H9 (cell line): ENCODE measurements at regions not wholly inside any gene's neighbourhood (a gene's known extent, or its start where the extent isn't known, plus 50 kb on each side); places are given as distances from the start of the nearest gene placed in this dataset.
A peak's percentile ranks its signal among the peaks of the same experiment; 100 is the strongest.
"Not testable (repeated sequence)": the region's sequence is repeated elsewhere in the genome, so short reads cannot be mapped to it uniquely, and the experiment has no call there.

Source experiments
- DNase-seq: peaks from one replicate; pipeline ENCODE4 v3.0.0-alpha.2; 2017
- H2AFZ ChIP-seq: one replicate; pipeline ENCODE4 v1.6.1; 2013; ENCODE audit warnings: mild to moderate bottlenecking, low read length, control low read depth, moderate library complexity
- H2AK5ac ChIP-seq: 2 replicates; pipeline ENCODE4 v1.6.1; 2013; ENCODE audit warnings: low read length, control low read depth, mixed read lengths; ENCODE audit not compliant: insufficient read length
- H2BK120ac ChIP-seq: one replicate; pipeline ENCODE4 v1.6.1; 2013; ENCODE audit warnings: low read depth, mild to moderate bottlenecking, low read length, control low read depth, inconsistent platforms; ENCODE audit not compliant: poor library complexity, severe bottlenecking
- H2BK12ac ChIP-seq: 2 replicates; pipeline ENCODE4 v1.6.1; 2013; ENCODE audit warnings: low read length, control low read depth, mixed read lengths, low read depth; ENCODE audit not compliant: insufficient read length
- H2BK15ac ChIP-seq: 2 replicates; pipeline ENCODE4 v1.6.1; 2013; ENCODE audit warnings: low read depth, low read length, control low read depth
- H2BK20ac ChIP-seq: one replicate; pipeline ENCODE4 v1.6.1; 2013; ENCODE audit warnings: low read depth, mild to moderate bottlenecking, low read length, control low read depth, inconsistent platforms; ENCODE audit not compliant: poor library complexity, severe bottlenecking
- H2BK5ac ChIP-seq: 2 replicates; pipeline ENCODE4 v1.6.1; 2013; ENCODE audit warnings: low read length, control low read depth, mixed read lengths; ENCODE audit not compliant: insufficient read length
- H3K14ac ChIP-seq: 2 replicates; pipeline ENCODE4 v1.6.1; 2013; ENCODE audit warnings: low read length, control low read depth; ENCODE audit not compliant: insufficient read depth
- H3K18ac ChIP-seq: 2 replicates; pipeline ENCODE4 v1.6.1; 2013; ENCODE audit warnings: low read depth, mild to moderate bottlenecking, mixed read lengths, low read length, control low read depth; ENCODE audit not compliant: insufficient read length
- H3K23ac ChIP-seq: 2 replicates; pipeline ENCODE4 v1.6.1; 2013; ENCODE audit warnings: low read length, control low read depth, mixed read lengths, low read depth; ENCODE audit not compliant: insufficient read length
- H3K23me2 ChIP-seq: 2 replicates; pipeline ENCODE4 v1.6.1; 2013; ENCODE audit warnings: low read depth, mild to moderate bottlenecking, mixed read lengths, low read length, control low read depth; ENCODE audit not compliant: insufficient read length, poor library complexity, severe bottlenecking
- H3K27ac ChIP-seq: 2 replicates; pipeline ENCODE4 v1.5.1; 2013; ENCODE audit warnings: low read length, control low read depth, mixed read lengths, low read depth; ENCODE audit not compliant: insufficient read length
- H3K27me3 ChIP-seq: 2 replicates; pipeline ENCODE4 v1.6.1; 2013; ENCODE audit warnings: low read length, control low read depth, inconsistent platforms; ENCODE audit not compliant: insufficient read depth
- H3K4ac ChIP-seq: 2 replicates; pipeline ENCODE4 v1.6.1; 2013; ENCODE audit warnings: low read depth, mild to moderate bottlenecking, control low read depth, inconsistent platforms, low read length, moderate library complexity
- H3K4me1 ChIP-seq: 2 replicates; pipeline ENCODE4 v1.6.1; 2013; ENCODE audit warnings: low read length, control low read depth, inconsistent platforms; ENCODE audit not compliant: insufficient read depth
- H3K4me2 ChIP-seq: 2 replicates; pipeline ENCODE4 v1.6.1; 2013; ENCODE audit warnings: low read length, control low read depth, mixed read lengths; ENCODE audit not compliant: insufficient read length, insufficient read depth
- H3K56ac ChIP-seq: 2 replicates; pipeline ENCODE4 v1.6.1; 2013; ENCODE audit warnings: low read depth, mild to moderate bottlenecking, mixed read lengths, low read length, control low read depth; ENCODE audit not compliant: insufficient read length
- H3K79me1 ChIP-seq: 2 replicates; pipeline ENCODE4 v1.6.1; 2013; ENCODE audit warnings: low read depth, mild to moderate bottlenecking, moderate library complexity, low read length, control low read depth, inconsistent platforms; ENCODE audit not compliant: insufficient read depth, poor library complexity, severe bottlenecking
- H3K79me2 ChIP-seq: 2 replicates; pipeline ENCODE4 v1.6.1; 2013; ENCODE audit warnings: low read length, control low read depth, inconsistent platforms; ENCODE audit not compliant: insufficient read depth
- H3K9ac ChIP-seq: 2 replicates; pipeline ENCODE4 v1.6.1; 2013; ENCODE audit warnings: low read length, control low read depth, mixed read lengths; ENCODE audit not compliant: insufficient read length; ENCODE audit errors: extremely low read depth
- H3K9me3 ChIP-seq: one replicate; pipeline ENCODE4 v1.6.1; 2013; ENCODE audit warnings: low read depth, low read length, inconsistent platforms; ENCODE audit not compliant: control insufficient read depth
- H3T11ph ChIP-seq: one replicate; pipeline ENCODE4 v1.6.1; 2013; ENCODE audit warnings: mild to moderate bottlenecking, low read length, control low read depth, inconsistent platforms
- H4K20me1 ChIP-seq: one replicate; pipeline ENCODE4 v1.6.1; 2013; ENCODE audit not compliant: control insufficient read depth, insufficient read length, insufficient read depth
- H4K5ac ChIP-seq: 2 replicates; pipeline ENCODE4 v1.6.1; 2013; ENCODE audit warnings: low read depth, mild to moderate bottlenecking, mixed read lengths, low read length, control low read depth; ENCODE audit not compliant: insufficient read length
- H4K8ac ChIP-seq: replicated peaks from 2 replicates; pipeline ENCODE4 v1.6.1; 2013; ENCODE audit warnings: low read length, control low read depth, mixed read lengths, low read depth; ENCODE audit not compliant: insufficient read length
- H4K91ac ChIP-seq: 2 replicates; pipeline ENCODE4 v1.6.1; 2013; ENCODE audit warnings: low read depth, mild to moderate bottlenecking, moderate library complexity, mixed read lengths, low read length, control low read depth; ENCODE audit not compliant: insufficient read length
- H3K27ac Mint-ChIP-seq, 3 experiments: 2 replicates in 2 of 3; 3 replicates in 1 of 3; pipeline ENCODE4 v1.8.0; 2020 to 2021; ENCODE audit warnings: mixed read lengths in 3 of 3, mild to moderate bottlenecking in 1 of 3, moderate library complexity in 1 of 3
- H3K27me3 Mint-ChIP-seq: 2 replicates; pipeline ENCODE4 v1.8.0; 2021; ENCODE audit warnings: low read depth, mild to moderate bottlenecking, moderate library complexity, mixed read lengths
- H3K36me3 Mint-ChIP-seq, 3 experiments: 2 replicates in 2 of 3; 3 replicates in 1 of 3; pipeline ENCODE4 v1.8.0; 2020 to 2021; ENCODE audit warnings: low read depth in 3 of 3, mixed read lengths in 3 of 3; ENCODE audit not compliant: insufficient read depth in 1 of 3
- H3K4me1 Mint-ChIP-seq, 2 experiments: 2 replicates each; pipeline ENCODE4 v1.8.0; 2020; ENCODE audit warnings: mixed read lengths in 2 of 2
- H3K4me3 Mint-ChIP-seq, 2 experiments: 2 replicates in 1 of 2; 3 replicates in 1 of 2; pipeline ENCODE4 v1.8.0; 2020 to 2021; ENCODE audit warnings: mild to moderate bottlenecking in 2 of 2, mixed read lengths in 2 of 2, moderate library complexity in 1 of 2
- H3K9me3 Mint-ChIP-seq, 2 experiments: 2 replicates in 1 of 2; 3 replicates in 1 of 2; pipeline ENCODE4 v1.8.0; 2020; ENCODE audit warnings: mild to moderate bottlenecking in 2 of 2, mixed read lengths in 2 of 2, moderate library complexity in 1 of 2
- CTCF ChIP-seq: fragments of 200-600 bp; sonication (generic); conservative IDR thresholded peaks from 3 replicates; pipeline ENCODE4 v1.8.0; 2021; ENCODE audit warnings: antibody characterized with exemption, mild to moderate bottlenecking
- WGBS: extraction: QIAGEN DNeasy Blood & Tissue Kit; methylation state at CpG from one replicate; pipeline ENCODE4 v1.1.7; 2013; ENCODE audit warnings: missing lambda C conversion rate, low lambda C conversion rate, mixed read lengths; ENCODE audit not compliant: insufficient read length; ENCODE audit errors: extremely low coverage; 5-methylcytosine and 5-hydroxymethylcytosine counted together

- H3K4me2 ChIP-seq, H3K4me1 ChIP-seq, DNase-seq, H3K56ac ChIP-seq, H3K27me3 ChIP-seq, H2BK12ac ChIP-seq, H2AFZ ChIP-seq, H3K23ac ChIP-seq, H2BK20ac ChIP-seq, H2BK5ac ChIP-seq, H3K14ac ChIP-seq, H3K9me3 ChIP-seq, H3K27ac Mint-ChIP-seq, H2BK15ac ChIP-seq, H3K79me2 ChIP-seq, H3K18ac ChIP-seq, H3K23me2 ChIP-seq, H3K36me3 Mint-ChIP-seq, H2BK120ac ChIP-seq, H4K91ac ChIP-seq, H3T11ph ChIP-seq, H4K5ac ChIP-seq, H3K79me1 ChIP-seq, H3K9me3 Mint-ChIP-seq, H3K4ac ChIP-seq, H3K9ac ChIP-seq, H4K20me1 ChIP-seq, H3K27me3 Mint-ChIP-seq, H4K8ac ChIP-seq, H3K27ac ChIP-seq, H2AK5ac ChIP-seq: not testable (repeated sequence)
- Mint-ChIP-seq H3K4me1 (peaks cover 25 to 31% of the 10 kb centered on the region in 2 experiments), H3K4me3 (peak overlapping the region in 1 of 2 experiments; percentile 23; a peak in 1 of 5 replicates)
- no CpG with 5 or more reads among the region's 21 CpGs for WGBS
- TF ChIP-seq CTCF: peak; percentile 48
Observed at GRCh38 chr16:21525956-21526922, 73.1 kb upstream of the METTL9 start.
